NCI-H2029 (cell line): ENCODE measurements at regions not wholly inside any gene's neighbourhood (a gene's known extent, or its start where the extent isn't known, plus 50 kb on each side); places are given as distances from the start of the nearest gene placed in this dataset.
A peak's percentile ranks its signal among the peaks of the same experiment; 100 is the strongest.
"Not testable (repeated sequence)": the region's sequence is repeated elsewhere in the genome, so short reads cannot be mapped to it uniquely, and the experiment has no call there.

Source experiments
- DNase-seq: peaks from one replicate; lab custom pipeline; 2025; lab: John Stamatoyannopoulos, UW

- no peak for DNase-seq
Observed at GRCh38 chr9:82052081-82052480, 63.5 kb downstream of the SPATA31D1 start.

DNA sequence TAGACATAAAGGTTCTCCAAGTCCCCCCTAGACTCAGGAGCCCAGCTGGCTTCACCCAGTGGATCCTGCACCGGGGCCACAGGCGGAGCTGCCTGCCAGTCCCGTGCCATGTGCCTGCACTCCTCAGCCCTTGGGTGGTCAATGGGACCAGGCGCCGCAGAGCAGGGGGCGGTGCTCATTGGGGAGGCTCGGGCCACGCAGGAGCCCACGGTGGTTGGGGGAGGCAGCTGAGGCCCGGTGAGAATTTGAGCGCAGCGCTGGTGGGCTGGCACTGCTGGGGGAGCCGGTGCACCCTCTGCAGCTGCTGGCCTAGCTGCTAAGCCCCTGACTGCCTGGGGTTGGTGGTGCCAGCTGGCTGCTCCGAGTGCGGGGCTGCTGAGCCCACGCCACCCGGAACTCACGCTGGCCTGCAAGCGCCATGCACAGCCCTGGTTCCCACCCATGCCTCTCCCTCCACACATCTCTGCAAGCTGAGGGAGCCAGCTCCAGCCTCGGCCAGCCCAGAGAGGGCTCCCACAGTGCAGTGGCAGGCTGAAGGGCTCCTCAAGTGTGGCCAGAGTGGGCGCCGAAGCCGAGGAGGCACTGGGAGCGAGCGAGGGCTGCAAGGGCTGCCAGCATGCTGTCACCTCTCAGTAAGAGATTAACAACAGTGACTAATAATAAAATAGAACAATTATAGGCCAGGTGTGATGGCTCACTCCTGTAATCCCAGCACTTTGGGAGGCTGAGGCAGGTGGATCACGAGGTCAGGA is 65.9 kb downstream of the SPATA31D1 start:
- no peak for DNase-seq

DNA sequence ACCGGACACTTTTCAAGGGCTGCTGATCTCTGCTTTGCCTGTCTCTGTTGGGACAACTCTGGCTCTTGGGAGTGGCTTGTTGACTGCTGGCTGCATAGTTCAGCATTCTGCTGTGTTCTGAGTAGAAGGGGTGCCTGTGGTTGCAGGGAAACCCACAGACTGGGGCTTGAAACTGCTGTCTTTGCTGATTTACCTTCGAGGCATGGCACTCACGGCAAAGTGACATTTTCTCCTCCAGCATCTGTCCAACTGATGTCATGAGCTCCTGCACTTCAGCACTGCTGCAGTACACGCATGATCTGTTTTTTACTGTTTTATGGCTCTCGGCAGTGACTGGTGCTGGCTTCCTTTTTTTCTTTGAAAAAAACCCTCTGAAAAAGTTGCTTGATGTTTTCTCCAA is 69.2 kb downstream of the SPATA31D1 start:
- DNase-seq, result no peak

DNA sequence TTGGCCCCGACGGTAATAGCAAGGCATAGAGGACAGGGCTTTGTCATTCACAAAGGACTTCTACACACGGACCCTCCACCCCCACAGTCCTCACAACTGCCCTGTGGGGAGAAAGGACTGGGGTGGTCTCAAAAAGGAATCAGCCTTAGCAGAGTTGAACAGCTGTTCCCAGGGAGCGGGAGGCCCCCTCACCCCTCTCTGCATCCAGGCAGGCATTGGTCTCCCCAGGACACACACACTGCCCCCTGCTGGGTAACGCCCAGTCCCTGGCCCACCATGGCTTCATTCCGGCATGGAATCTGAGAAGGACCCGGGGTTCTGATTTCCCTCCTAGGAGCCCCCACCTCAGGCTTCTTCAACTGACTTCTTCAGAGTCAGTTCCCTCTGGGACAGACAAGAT is 73.2 kb downstream of the SPATA31D1 start:
- DNase-seq, result not testable (repeated sequence)

DNA sequence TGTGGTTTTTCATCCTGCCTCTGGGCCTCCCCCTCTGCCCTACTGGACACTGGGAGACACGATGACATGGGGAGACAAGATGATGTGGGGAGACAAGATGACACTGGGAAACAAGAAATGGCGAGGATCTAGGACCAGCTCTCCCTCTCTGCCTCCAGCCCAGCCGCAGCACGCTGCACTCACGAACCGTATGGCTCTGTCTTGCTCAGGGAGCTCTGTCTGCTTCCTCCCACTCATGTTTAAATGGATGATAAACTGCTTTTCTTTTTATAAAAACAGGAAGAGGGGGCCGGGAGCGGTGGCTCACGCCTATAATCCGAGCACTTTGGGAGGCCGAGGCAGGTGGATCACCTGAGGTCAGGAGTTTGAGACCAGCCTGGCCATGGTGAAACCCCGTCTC is 73.7 kb downstream of the SPATA31D1 start:
- no peak for DNase-seq

DNA sequence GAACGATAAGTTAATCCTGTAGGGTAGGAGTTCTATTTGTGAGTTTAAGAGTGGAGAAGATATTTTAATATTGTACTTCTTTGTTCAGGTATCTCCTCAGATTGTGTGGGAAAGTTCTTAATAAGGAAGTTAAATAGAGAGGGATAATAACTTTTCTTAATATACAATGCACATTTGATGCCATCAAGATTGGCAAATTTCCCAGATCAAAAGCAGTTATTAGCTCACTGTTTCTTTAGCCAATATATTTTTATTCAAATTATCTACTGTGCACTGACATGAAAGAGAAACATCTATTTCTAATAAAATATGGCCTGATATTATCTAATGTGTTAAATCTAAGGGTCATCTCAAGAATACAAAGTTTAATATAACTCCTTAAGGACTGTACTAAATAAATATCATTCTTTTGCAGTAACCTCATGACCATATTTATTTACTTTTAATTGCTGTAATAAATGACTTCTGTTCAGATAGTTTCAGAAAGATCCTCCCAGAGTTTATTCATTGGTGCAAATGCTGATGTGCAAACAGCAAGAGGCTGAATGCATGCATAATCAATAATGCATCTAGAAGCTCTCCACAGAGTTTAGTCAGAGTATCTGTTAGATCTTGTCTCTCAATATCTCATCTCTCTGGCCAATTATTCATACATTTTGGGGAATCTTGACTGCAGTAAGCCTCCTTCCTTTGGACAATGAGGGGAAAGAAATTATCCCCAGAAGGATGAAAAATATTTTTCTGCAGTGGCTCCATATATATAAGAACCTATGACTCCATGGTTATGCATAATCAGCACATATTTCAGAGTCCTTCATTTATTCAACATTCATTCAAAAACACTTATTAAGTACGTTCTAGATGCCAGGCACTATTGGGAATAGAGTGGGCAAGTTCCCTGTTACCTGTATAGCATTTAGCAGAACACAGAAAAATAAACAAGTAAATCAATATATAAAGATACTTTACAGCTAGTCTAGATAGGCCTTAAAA is 85.3 kb downstream of the SPATA31D1 start:
- DNase-seq, result no peak

DNA sequence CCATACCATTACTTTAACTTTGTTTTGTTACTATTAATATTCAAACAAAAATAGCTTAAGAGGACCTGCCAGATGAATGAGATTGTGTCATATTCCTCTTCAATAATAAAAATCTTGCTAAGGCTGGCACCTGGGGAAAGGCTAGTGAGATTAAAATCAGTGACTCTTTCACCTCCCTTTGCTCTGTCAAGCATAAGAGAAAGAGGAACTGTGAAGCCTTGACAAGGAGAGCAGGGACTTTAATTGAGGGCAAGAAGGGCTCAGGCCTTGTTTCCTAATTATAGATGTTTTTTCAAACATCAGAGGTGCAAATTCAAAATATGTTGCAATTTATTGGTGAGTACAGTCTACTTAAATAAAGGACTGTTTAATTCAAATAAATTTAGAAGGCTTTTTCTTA is 91.7 kb downstream of the SPATA31D1 start:
- no peak for DNase-seq

DNA sequence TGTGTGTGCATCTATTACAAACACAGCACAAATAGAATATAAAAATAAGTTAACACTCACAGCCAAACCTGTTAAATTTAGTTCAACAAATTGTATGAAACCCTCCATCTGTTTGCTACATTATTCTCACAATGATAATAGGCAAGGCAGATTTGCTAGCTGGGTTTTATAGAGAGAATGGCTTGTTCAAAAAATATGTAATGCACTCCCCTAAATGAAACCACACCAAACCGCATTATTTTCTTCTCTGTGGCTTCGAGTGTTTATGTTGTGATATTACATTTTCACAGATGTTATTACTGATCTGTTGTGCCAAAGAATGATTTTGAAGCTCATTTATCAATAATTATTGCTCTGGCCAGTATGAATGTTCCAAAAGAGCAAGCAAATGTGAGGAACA is 92.9 kb downstream of the SPATA31D1 start:
- no peak for DNase-seq

DNA sequence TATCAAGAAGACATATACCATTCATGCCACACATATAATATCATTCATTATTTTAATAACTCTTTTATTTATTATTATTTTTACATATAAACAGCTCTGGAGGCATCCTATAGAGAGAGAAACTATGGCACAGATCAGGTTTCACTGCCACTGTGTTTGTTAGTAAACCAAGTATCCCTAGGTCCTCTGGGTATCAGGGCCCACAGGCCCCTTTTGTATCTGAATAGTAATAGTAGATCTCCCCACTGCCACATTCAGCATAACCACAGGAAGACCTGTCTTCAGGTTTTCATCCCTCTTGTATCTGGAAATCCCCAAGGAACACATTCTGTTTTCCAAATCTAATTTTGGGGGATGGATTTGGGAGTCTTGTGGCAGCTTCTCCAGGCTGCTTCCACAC is 94.0 kb downstream of the SPATA31D1 start:
- no peak for DNase-seq

DNA sequence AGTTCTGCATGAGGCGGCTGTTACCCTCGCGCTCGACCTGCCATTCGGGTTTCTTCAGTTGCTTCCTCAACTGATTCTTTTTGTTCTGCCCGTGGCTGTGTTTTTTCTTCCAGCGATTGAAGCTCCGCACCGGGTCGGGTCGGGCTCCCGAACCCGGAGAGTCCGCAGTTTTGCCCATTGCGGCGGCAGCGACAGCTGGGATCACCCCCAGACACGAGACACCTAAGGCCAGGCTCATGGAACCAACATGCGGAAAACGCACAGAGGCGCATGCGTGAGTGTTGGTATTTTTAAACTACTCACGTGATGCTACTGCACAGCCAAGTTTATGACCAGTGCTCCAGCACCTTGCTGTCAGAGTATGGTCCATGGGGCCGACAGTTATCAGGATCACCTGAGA is 100.0 kb downstream of the SPATA31D1 start:
- DNase-seq, result no peak

GRCh38 chr9:82090046-82090445 is 101.5 kb downstream of the SPATA31D1 start:
- no peak for DNase-seq

- DNase-seq, result peak; percentile 1
Observed at GRCh38 chr9:82091100-82091499, 102.5 kb downstream of the SPATA31D1 start.

DNA sequence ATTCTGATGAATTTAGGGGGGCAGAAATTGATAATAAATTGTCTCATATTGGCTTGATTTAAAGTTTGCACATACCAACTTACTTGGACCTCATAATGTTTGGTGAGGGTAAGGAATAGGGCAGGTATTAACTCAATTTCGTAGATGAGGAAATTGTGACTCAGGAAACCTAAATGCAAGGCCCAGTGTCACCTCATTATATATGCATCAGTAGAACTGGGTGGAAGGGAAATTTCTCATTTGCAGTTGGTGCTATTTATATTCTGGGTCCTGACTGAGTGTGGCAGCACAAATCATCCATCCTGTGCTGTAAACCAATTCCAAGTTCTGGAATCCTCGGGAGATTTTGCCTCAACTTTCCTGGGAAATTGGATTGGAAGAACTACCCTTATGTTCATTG is 103.0 kb downstream of the SPATA31D1 start:
- no peak for DNase-seq

DNA sequence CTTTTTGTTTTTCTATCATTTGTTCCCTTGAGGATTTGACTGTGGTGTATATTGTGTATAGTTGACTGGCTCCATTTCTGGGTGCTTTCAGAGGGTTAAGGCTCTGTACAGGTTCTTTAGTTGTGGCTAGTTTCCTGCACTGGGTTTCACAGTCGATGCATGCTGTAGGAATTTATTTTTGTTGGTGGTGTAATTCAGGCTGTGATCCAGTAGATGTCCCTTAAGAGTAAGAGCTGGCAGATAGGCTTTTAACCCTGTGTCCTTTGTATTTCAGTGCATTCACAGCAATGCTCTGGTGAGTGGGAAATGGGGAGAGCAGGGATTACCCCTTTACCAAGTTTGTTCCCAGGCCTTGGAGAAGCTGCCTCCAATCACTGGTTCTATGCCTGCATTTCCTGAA is 112.9 kb downstream of the SPATA31D1 start:
- no peak for DNase-seq

GRCh38 chr9:82104252-82104651 is 115.7 kb downstream of the SPATA31D1 start:
- DNase-seq, result no peak

DNA sequence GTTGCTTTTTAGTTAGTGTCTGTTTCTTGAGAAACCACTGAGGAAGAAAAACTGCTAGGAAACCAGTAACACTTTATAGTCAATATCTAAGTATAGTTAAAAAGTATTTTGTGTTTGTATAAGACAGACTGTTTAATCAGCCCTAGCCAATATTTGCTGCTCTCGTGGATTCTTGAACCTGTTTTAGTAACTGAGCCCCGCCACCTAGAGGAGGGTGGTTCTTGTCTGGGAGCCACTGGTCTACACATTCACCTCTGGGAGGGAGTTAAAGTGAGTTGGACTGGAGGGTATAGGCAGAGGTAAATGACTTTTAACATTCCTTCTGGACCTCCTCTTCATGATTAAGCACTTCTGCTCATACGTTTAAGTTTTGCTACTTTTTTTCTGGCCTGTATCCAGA is 117.2 kb downstream of the SPATA31D1 start:
- DNase-seq, result no peak

DNA sequence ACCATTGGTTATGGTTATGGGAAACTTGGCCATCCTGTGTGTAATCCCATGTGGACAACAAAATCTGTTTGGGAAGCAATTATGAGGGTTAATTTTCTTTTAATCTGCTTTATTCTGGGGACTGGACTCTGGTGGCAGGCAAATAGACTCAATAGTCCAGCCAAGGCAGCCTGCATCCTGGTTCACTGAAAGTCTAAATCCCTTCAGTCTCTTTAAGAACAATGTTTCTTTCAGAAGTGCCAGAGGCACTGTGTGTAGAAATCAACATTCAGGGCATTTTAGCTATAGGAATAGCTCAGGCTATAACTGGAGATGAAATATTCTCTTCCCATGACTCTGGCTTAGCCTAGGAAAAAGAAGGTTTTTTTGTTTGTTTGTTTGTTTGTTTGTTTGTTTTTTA is 118.0 kb downstream of the SPATA31D1 start:
- no peak for DNase-seq

DNA sequence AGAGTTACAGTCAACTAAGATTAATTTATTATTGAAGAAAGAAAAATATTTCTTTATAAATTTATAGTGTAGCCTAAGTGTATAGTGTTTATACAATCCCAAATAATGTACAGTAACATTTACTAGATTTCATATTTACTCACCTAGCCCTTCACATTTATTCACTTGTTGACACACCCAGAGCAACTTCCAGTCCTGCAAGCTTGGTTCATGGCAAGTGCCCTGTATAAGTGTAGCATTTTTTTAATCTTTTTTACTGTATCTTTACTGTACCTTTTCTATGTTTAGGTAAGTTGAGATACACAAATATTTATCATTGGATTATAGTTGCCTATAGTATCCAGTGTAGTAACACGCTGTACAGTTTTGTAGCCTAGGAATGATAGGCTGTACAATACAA is 119.9 kb downstream of the SPATA31D1 start:
- no peak for DNase-seq

DNA sequence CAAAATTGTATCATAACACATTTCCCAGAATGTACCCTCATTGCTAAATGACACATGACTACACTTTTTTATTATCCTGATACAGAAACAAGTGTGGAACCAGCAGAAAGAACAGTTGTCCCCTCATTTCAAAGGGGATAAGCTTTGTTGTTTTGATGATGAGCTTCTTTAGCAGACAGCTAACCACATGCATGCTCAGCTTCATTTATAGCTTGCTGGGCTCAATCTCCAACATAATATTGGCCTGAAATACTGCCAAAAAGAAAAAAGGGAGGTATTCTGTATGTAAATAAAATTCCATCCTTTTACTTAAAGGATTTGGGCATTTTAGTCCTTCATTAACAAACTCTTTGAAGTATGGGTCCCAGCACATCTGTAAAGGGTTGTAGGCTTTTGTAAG is 120.4 kb downstream of the SPATA31D1 start:
- no peak for DNase-seq

DNA sequence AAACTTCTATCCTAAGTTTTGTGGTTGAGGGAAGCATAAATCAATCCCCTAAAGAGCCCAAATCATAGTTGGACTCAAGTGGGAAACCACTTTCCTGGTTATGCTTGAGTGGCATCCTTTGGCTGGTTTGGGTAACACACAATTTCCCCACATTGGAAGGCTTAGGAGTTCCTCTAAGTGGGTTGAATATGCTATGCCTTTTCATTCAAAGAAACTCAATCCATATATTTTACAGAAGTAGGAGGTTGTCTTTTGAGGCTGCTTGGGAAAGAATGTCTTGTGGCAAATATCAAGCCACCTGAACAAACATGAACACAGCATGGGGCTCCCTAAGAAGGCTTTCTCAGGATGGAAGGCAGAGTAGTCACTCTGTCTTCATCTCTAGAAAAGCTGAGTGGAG is 121.1 kb downstream of the SPATA31D1 start:
- no peak for DNase-seq

DNA sequence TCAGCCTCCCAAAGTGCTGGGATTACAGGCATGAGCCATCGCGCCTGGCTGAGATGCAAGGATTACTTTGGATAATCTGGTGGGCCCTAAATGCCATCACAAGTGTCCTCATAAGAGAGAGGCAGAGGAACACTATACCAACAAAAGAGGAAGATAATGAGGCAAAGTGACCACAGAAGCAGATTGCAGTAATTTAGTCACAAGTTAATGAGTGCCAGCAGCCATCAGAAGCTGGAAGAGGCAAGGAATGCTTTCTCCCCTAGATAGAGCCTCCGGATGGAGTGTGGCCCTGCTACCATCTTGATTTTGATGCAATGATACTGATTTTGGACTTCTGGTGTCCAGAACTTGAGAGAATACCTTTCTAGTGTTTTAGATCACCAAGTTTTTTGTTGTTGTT is 122.3 kb downstream of the SPATA31D1 start:
- DNase-seq, result no peak

GRCh38 chr9:82115331-82115730 is 126.8 kb downstream of the SPATA31D1 start:
- DNase-seq, result no peak

DNA sequence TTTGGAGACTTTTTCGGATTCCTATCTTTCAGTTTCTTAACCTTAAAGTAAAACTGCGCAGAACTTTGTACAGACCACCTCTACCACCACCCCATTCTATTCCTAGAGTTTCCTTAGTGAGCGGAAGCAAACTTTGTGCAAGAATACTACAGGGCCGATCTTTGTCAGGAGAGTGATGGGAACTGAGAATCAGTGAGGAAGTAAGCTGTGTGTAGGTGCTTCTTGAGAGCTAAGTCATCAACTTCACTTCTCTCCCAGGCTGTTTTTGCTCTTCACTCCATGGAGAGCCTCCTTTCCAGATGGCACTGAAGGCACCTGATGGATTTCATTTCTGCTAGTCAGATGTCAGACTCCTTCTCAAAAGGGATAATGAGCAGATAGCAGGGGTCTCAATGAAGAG is 127.3 kb downstream of the SPATA31D1 start:
- DNase-seq, result no peak
